RCC 7860 (cell line): ENCODE measurements at regions not wholly inside any gene's neighbourhood (a gene's known extent, or its start where the extent isn't known, plus 50 kb on each side); places are given as distances from the start of the nearest gene placed in this dataset.

ENCODE experiments used
- DNase-seq: peaks from one replicate; pipeline ENCODE4 v3.0.0-alpha.2; 2015; ENCODE audit warnings: low spot score
- FAIRE-seq: peaks from 2 replicates; lab custom pipeline; 2012; peaks lifted over from hg19 to GRCh38; lab: Jason Lieb, UNC

- FAIRE-seq: peak; percentile 93
- peak; percentile 99 for DNase-seq
These were observed 229.9 kb downstream of the RPS24 start for GRCh38 chr10:78263521-78263988.

DNA sequence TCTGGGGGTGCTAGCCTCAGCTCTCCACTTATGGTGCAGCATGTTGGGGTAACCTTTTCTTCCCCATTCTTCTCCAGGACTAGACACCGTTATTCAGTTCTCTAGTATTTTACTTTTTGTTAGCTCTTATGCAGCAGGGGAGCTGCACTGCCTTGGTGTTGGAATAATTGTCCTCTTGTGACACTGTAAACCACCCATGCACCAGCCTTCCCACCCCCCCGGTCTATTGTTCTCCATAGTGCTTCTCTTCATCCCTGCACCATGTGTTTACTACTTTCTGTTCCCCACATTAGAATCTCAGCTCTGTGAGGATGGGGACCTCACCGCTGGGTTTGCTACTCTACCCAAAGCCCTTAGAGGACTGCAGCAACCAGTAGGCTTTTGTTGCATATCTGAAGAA, 230.7 kb downstream of the RPS24 start:
- DNase-seq (no peak), FAIRE-seq (no peak)

GRCh38 chr10:78266741-78267469, 233.2 kb downstream of the RPS24 start:
- DNase-seq: no peak
- FAIRE-seq: no peak

DNA sequence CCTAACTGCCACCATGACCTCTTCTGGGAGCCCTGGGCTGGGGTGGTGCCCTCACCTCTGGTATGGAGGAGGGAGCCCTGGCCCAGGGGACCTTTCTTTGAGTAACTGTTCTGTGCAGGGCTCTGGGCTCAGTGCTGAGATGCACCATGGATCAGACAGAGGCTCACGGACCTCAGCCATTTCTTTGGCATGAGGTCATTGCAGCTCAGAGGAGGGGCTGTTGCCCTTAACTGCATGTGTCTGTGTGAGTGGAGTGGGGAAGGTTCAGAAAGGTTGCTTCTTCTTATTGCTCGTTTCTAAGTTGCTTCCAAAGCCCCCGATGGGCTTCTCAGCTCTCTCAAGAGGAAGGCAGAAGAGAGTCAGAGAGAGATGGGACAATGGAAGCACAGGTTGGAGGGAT, 233.9 kb downstream of the RPS24 start:
- DNase-seq (peak; percentile 56), FAIRE-seq (no peak)

DNA sequence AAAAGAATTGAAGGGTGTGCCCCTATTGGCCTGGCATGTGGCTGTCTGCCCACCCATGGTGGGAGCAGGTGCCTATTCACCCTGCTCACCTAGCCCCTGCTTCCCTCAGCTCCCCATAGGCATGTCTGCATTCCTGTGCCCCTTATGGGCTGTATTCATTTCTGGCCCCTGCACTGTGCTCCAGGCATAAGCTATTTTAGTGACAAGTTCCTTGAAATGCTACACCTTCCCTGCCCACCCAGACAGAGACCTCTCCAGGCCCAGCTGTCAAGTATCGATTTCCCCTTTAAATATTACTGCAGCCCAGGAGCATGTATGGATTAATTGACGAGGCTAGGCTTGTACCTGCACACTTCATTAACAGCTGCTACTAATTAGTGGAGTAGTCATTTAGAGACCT, 235.4 kb downstream of the RPS24 start:
- FAIRE-seq (no peak), DNase-seq (no peak)

GRCh38 chr10:78272329-78272728, 238.7 kb downstream of the RPS24 start:
- no peak for DNase-seq
- no peak for FAIRE-seq

DNA sequence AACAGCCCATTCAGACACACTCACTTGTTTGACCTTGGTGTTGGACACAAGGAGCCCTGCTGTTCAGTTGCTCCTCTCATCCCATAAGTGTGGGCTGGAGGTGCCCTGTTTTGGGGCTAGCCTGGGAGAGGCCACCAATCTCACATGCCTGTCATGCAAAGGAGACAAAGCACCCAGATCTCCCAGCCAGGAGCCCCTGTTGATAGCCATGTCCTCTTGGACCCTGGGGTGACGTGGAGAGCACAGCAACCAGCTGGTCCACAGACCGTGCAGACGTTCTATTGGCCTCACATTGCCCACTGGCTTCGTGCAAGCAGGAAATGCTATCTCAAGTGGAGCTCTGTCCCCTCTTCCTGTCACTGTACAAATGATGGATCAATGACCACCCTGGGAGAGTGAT, 240.8 kb downstream of the RPS24 start:
- FAIRE-seq (no peak), DNase-seq (no peak)

DNA sequence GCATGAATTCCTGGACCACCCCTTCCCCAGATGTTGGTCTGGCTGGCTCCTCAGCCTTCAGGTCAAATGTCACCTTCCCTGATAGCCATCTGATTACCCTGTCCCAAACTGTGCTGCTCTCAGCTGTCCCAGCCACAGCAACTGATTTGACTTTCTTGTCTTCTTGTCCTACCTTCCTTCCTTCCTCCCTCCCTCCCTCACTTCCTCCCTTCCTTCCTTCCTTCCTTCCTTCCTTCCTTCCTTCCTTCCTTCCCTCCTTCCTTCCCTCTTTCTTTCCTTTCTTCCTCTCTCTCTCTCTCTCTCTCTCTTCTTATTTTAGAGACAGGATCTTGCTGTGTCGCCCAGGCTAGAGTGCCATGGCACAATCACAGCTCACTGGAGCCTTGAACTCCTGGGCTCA, 242.5 kb downstream of the RPS24 start:
- FAIRE-seq (no peak), DNase-seq (no peak)

- no peak for DNase-seq
- no peak for FAIRE-seq
These were observed 243.8 kb downstream of the RPS24 start for GRCh38 chr10:78277314-78278057.

- FAIRE-seq: no peak
- DNase-seq: peak; percentile 30
These were observed 244.4 kb downstream of the RPS24 start for GRCh38 chr10:78278058-78278404.

DNA sequence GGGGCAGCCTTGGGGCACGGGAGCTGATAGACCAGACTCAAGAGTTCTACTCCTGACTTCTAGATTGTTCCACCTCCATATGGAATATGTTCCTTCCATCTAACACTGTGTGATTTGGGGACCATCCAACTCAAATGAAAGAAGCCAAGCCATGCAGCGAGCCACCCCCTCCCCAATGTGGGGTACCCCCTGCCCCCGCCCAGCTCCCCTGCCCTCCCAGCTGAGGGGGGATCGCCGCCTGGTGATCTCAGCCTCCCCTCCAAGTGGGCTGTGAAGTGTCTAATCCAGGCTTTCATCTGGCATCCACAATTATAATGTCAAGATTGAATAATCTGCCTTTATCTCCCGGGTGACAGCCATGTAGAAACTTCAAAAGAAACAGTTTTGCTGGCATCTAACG, 246.1 kb downstream of the RPS24 start:
- no peak for DNase-seq
- FAIRE-seq: no peak

GRCh38 chr10:78280604-78281003, 246.9 kb downstream of the RPS24 start:
- DNase-seq (no peak), FAIRE-seq (no peak)

- FAIRE-seq (no peak), DNase-seq (no peak)
These were observed 248.0 kb downstream of the RPS24 start for GRCh38 chr10:78281627-78282026.

- FAIRE-seq (no peak), DNase-seq (no peak)
These were observed 249.5 kb downstream of the RPS24 start for GRCh38 chr10:78283069-78283682.

DNA sequence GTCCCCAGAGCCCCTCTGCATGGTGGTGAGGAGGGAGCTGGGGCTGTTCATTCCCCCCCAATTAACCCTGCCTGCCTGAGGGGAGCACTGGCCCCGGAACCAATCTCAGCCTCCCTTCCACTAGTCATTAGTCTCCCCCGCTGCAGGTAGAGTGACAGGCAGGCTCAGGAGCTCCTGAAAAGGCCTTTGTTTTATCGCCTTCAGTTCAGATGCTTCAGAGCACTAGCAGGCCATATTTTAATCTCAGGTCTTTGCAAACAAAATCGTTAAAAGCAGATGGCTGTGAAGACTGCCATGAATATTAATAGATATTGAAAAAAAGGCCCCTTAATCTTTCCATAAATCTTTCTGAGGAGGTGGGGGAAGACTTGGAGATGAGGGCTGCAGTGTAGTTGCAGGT, 250.7 kb downstream of the RPS24 start:
- FAIRE-seq: no peak
- DNase-seq: no peak

DNA sequence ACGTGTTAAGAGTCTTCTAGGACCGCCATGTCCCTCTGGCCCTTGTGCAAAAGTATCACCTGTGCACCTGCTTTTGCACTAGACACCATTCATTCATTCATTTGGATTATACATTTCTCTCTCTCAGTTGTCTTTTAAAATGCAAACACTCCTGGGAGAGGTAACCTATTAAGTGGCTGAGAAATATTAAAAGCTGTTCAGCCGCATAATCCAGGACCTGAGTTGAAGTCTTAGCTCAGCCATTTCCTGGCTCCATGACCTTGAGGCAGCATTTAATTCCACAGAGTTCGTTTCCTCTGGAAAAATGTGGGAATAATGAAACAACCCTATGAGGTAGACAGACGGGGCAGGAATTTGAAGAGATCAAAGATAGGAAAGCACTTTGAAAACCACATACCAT, 251.6 kb downstream of the RPS24 start:
- FAIRE-seq: no peak
- no peak for DNase-seq

- FAIRE-seq (no peak), DNase-seq (no peak)
These were observed 252.5 kb downstream of the RPS24 start for GRCh38 chr10:78286186-78286585.

DNA sequence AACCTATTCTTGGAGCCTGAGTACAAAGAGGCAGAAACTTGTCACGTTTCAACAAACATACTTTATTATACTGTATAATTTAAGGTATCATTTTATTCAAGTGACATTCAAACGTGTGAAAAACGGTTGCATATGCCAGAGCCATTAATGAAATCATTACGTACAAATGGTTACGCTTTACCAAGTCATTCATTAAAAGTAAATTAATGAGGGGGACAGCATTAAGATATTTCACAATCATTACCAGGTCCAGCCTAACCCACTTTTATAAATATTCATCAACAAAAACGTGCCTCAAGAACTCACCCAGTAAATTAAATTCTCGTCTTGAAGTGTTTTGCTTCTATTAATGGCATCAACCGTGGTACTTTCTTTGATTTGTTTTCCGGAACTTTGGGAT, 253.0 kb downstream of the RPS24 start:
- no peak for FAIRE-seq
- DNase-seq: no peak

DNA sequence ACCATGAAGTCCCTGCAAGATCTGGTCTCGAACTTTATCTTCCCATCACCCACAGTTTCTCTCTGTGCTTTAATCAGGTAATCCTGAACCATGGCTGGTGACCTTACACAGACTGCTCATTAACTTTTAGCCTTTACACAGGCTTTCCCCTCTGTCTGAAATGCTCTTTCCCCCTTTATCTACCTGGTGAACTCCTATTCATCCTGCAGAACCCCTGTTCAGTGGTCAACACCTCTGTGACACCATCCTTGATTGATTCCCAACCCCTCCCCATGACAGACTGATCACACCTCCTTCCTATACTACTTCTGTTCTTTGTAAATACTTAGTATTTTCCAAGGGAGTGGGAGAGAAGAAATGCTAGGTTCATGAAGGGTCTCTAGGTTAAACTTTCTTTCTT, 254.0 kb downstream of the RPS24 start:
- FAIRE-seq (no peak), DNase-seq (no peak)

DNA sequence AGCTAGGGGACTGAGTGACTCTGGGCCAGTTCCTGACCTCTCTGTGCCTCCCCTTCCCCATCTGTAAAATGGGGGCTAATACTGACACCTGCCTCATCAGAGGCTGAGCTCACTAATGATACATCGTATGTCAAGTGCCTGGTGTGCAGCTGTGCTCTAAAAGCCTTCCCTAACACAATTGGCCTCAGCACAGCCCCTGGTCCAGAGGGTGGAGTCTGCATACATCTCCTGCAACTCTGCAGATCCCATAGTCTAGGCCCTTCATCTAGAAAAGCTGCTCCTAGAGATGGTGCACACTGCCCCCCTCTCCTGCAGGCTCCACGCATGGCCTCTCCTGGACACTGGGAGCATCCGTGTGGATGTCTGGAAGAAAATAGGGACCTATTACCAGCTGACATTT, 255.0 kb downstream of the RPS24 start:
- FAIRE-seq: no peak
- no peak for DNase-seq

DNA sequence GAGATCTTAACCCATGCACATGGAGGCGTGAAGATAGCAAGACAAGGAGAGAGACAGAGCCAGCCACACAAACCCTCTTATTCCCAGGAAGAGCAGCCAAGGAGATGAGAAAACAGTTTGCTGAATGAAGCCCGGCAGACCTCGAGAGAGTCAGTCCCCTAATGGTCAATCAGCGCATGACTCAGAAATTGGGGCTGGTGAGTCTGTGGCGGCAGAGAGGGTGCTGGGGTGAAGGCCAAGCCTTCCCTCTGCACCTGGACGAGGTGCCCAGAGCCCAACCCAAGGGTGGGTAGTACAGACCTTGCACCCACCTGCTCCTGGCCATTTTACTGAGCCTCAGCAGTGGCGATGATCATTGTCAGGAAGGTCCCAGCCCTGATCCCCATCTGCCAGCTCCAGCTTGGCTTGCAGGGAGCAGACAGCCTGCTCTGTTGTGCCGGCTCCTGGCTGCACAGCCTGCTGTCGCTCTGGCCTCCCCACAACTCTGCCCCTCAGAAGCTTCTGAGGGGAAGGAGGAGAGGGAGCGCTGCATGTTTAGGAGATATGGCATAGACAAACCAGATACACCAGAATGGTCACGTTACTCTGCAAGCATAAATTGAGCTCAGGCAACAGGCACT, 256.6 kb downstream of the RPS24 start:
- DNase-seq: no peak
- no peak for FAIRE-seq

- DNase-seq (no peak), FAIRE-seq (no peak)
These were observed 258.1 kb downstream of the RPS24 start for GRCh38 chr10:78291722-78292121.
